Liver (tissue), 8 donors: ENCODE measurements at regions not wholly inside any gene's neighbourhood (a gene's known extent, or its start where the extent isn't known, plus 50 kb on each side); places are given as distances from the start of the nearest gene placed in this dataset.

ENCODE experiments used
- DNase-seq: peaks from one replicate; pipeline ENCODE4 v3.0.0-alpha.2; 2017; ENCODE audit warnings: low spot score
- H3K27ac ChIP-seq, 2 donors: one replicate each; pipeline ENCODE4 v1.7.0; 2013; ENCODE audit warnings: inconsistent platforms in 2 of 2, low read length in 2 of 2, control low read depth in 1 of 2, low read depth in 1 of 2, mild to moderate bottlenecking in 1 of 2
- H3K27me3 ChIP-seq, 4 donors: one replicate each; pipeline versions ENCODE4 v1.6.1 to v1.7.0; 2013; ENCODE audit warnings: low read length in 3 of 4, inconsistent platforms in 1 of 4, mild to moderate bottlenecking in 1 of 4, moderate library complexity in 1 of 4; ENCODE audit not compliant: control insufficient read depth in 4 of 4, insufficient read depth in 4 of 4
- H3K36me3 ChIP-seq, 4 donors: one replicate each; pipeline versions ENCODE4 v1.6.1 to v1.7.0; 2013; ENCODE audit warnings: low read length in 3 of 4, mild to moderate bottlenecking in 3 of 4, low read depth in 1 of 4, moderate library complexity in 1 of 4; ENCODE audit not compliant: control insufficient read depth in 4 of 4, insufficient read depth in 3 of 4
- H3K4me1 ChIP-seq, 4 donors: one replicate each; pipeline versions ENCODE4 v1.6.1 to v1.7.0; 2013; ENCODE audit warnings: low read length in 3 of 4, mild to moderate bottlenecking in 3 of 4, moderate library complexity in 1 of 4; ENCODE audit not compliant: control insufficient read depth in 4 of 4, insufficient read depth in 4 of 4
- H3K4me3 ChIP-seq, 3 donors: one replicate each; pipeline versions ENCODE4 v1.6.1 to v1.7.0; 2013; ENCODE audit warnings: low read length in 3 of 3, control low read depth in 1 of 3, low read depth in 1 of 3, mild to moderate bottlenecking in 1 of 3
- H3K9ac ChIP-seq, 2 donors: one replicate each; pipeline ENCODE4 v1.7.0; 2013; ENCODE audit warnings: low read length in 2 of 2, mild to moderate bottlenecking in 2 of 2, moderate library complexity in 2 of 2, control low read depth in 1 of 2, low read depth in 1 of 2
- H3K9me3 ChIP-seq, 4 donors: one replicate each; pipeline versions ENCODE4 v1.6.1 to v1.7.0; 2013; ENCODE audit warnings: low read length in 3 of 4; ENCODE audit not compliant: control insufficient read depth in 4 of 4
- EGR1 ChIP-seq, 2 donors: IDR thresholded peaks; 2 replicates each; pipeline ENCODE4 v1.6.1; 2016 to 2018; ENCODE audit warnings: antibody characterized with exemption in 2 of 2, low read depth in 2 of 2
- FOXA1 ChIP-seq: IDR thresholded peaks from 2 replicates; pipeline ENCODE4 v1.6.1; 2016; ENCODE audit warnings: antibody characterized with exemption
- FOXA2 ChIP-seq: IDR thresholded peaks from 2 replicates; pipeline ENCODE4 v1.6.1; 2016; ENCODE audit warnings: antibody characterized with exemption
- GABPA ChIP-seq, 2 donors: IDR thresholded peaks in 1 of 2; conservative IDR thresholded peaks in 1 of 2; 2 replicates each; pipeline ENCODE4 v1.6.1; 2016; ENCODE audit warnings: antibody characterized with exemption in 2 of 2, mild to moderate bottlenecking in 1 of 2, moderate library complexity in 1 of 2
- HNF4A ChIP-seq, 2 donors: conservative IDR thresholded peaks; 2 replicates each; pipeline ENCODE4 v1.6.1; 2016; ENCODE audit warnings: antibody characterized with exemption in 2 of 2, mild to moderate bottlenecking in 2 of 2
- HNF4G ChIP-seq: IDR thresholded peaks from 2 replicates; pipeline ENCODE4 v1.6.1; 2016; ENCODE audit warnings: antibody characterized with exemption
- JUND ChIP-seq, 2 donors: IDR thresholded peaks; 2 replicates each; pipeline ENCODE4 v1.6.1; 2016; ENCODE audit warnings: antibody characterized with exemption in 2 of 2
- NR2F2 ChIP-seq: IDR thresholded peaks from 2 replicates; pipeline ENCODE4 v1.6.1; 2016; ENCODE audit warnings: antibody characterized with exemption
- RAD21 ChIP-seq, 2 donors: IDR thresholded peaks; 2 replicates each; pipeline ENCODE4 v1.6.1; 2016; ENCODE audit warnings: antibody characterized with exemption in 2 of 2, mild to moderate bottlenecking in 2 of 2
- RXRA ChIP-seq, 2 donors: IDR thresholded peaks; 2 replicates each; pipeline ENCODE4 v1.6.1; 2017 to 2018; ENCODE audit warnings: antibody characterized with exemption in 2 of 2, mild to moderate bottlenecking in 1 of 2
- SP1 ChIP-seq: IDR thresholded peaks from 2 replicates; pipeline ENCODE4 v1.6.1; 2018; ENCODE audit warnings: antibody characterized with exemption, mild to moderate bottlenecking
- TAF1 ChIP-seq: conservative IDR thresholded peaks from 2 replicates; pipeline ENCODE4 v1.6.1; 2016; ENCODE audit warnings: antibody characterized with exemption, mild to moderate bottlenecking
- YY1 ChIP-seq: IDR thresholded peaks from 2 replicates; pipeline ENCODE4 v1.6.1; 2016; ENCODE audit warnings: antibody characterized with exemption, mild to moderate bottlenecking
- WGBS: extraction: QIAGEN DNeasy Blood & Tissue Kit; methylation state at CpG from one replicate; pipeline ENCODE4 v1.1.7; 2013; 5-methylcytosine and 5-hydroxymethylcytosine counted together
- TF ChIP-seq, protein P1 (sequence below): IDR thresholded peaks from 2 replicates; pipeline ENCODE4 v1.6.1; 2016; ENCODE audit warnings: antibody characterized with exemption
- TF ChIP-seq, protein P2 (sequence below): fragments of 150-350 bp; IDR thresholded peaks from 2 replicates; pipeline ENCODE4 v1.5.1; 2017; ENCODE audit warnings: improper control_type of control experiment, low read depth, low read length; ENCODE audit not compliant: missing input control
- TF ChIP-seq, protein P3 (sequence below): IDR thresholded peaks from 2 replicates; pipeline ENCODE4 v1.6.1; 2016; ENCODE audit warnings: antibody characterized with exemption, mild to moderate bottlenecking
- TF ChIP-seq, protein P4 (sequence below): IDR thresholded peaks from 2 replicates; pipeline ENCODE4 v1.6.1; 2016; ENCODE audit warnings: antibody characterized with exemption
- TF ChIP-seq, protein P5 (sequence below): IDR thresholded peaks from 2 replicates; pipeline ENCODE4 v1.6.1; 2016; ENCODE audit warnings: antibody characterized with exemption
- donor health status: healthy.
- donor health status: healthy.
- donor health status: healthy.
- donor health status: healthy.
- donor health status: healthy.

DNA sequence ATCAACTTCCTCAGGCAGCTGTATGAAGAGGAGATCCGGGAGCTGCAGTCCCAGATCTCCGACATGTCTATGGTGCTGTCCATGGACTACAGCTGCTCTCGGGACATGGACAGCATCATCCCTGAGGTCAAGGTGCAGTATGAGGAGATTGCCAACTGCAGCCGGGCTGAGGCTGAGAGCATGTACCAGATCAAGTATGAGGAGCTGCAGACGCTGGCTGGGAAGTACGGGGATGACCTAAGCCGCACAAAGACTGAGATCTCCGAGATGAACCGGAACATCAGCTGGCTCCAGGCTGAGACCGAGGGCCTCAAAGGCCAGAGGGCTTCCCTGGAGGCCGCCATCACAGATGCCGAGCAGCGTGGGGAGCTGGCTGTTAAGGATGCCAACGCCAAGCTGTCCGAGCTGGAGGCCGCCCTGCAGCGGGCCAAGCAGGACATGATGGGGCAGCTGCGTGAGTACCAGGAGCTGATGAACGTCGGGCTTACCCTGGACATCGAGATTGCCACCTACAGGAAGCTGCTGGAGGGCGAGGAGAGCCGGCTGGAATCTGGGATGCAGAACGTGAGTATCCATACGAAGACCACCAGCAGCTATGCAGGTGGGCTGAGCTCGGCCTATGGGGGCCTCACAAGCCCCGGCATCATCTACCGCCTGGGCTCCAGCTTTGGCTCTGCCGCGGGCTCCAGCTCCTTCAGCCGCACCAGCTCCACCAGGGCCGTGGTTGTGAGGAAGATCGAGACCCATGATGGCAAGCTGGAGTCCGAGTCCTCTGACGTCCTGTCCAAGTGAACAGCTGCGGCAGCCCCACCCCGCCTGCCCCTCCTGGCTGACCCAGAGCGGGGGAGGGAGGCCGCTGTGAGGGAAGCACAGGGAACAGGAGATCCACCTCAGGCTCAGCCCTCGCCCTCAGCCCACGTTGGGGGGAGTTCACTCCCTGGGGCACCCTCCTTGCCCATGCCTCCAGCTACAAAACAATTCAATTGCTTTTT lies 84.0 kb downstream of the SEC61B start:
- H3K27ac ChIP-seq = no peak overlapping the region
- peaks cover 0 to 2% (median 0%) of the 10 kb centered on the region in 4 donors for H3K27me3 ChIP-seq
- DNase-seq = no peak
- no peak overlapping the region for H3K9ac ChIP-seq
- no peaks in the 10 kb centered on the region for H3K36me3 ChIP-seq
- H3K4me1 ChIP-seq = no peaks in the 10 kb centered on the region
- H3K4me3 ChIP-seq = no peak overlapping the region
- H3K9me3 ChIP-seq = no peaks in the 10 kb centered on the region
- TF ChIP-seq FOXA1 = no peak
- TF ChIP-seq, protein P1, sequence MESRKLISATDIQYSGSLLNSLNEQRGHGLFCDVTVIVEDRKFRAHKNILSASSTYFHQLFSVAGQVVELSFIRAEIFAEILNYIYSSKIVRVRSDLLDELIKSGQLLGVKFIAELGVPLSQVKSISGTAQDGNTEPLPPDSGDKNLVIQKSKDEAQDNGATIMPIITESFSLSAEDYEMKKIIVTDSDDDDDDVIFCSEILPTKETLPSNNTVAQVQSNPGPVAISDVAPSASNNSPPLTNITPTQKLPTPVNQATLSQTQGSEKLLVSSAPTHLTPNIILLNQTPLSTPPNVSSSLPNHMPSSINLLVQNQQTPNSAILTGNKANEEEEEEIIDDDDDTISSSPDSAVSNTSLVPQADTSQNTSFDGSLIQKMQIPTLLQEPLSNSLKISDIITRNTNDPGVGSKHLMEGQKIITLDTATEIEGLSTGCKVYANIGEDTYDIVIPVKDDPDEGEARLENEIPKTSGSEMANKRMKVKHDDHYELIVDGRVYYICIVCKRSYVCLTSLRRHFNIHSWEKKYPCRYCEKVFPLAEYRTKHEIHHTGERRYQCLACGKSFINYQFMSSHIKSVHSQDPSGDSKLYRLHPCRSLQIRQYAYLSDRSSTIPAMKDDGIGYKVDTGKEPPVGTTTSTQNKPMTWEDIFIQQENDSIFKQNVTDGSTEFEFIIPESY = no peak
- TF ChIP-seq, protein P2, sequence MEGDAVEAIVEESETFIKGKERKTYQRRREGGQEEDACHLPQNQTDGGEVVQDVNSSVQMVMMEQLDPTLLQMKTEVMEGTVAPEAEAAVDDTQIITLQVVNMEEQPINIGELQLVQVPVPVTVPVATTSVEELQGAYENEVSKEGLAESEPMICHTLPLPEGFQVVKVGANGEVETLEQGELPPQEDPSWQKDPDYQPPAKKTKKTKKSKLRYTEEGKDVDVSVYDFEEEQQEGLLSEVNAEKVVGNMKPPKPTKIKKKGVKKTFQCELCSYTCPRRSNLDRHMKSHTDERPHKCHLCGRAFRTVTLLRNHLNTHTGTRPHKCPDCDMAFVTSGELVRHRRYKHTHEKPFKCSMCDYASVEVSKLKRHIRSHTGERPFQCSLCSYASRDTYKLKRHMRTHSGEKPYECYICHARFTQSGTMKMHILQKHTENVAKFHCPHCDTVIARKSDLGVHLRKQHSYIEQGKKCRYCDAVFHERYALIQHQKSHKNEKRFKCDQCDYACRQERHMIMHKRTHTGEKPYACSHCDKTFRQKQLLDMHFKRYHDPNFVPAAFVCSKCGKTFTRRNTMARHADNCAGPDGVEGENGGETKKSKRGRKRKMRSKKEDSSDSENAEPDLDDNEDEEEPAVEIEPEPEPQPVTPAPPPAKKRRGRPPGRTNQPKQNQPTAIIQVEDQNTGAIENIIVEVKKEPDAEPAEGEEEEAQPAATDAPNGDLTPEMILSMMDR = no peak
- no peak for TF ChIP-seq JUND (IDR thresholded peaks at IDR 0.05)
- TF ChIP-seq HNF4G = no peak
- TF ChIP-seq EGR1 (IDR thresholded peaks at IDR 0.05; ENCODE audit: low read depth in 2 of 2) = no peak
- TF ChIP-seq, protein P3, sequence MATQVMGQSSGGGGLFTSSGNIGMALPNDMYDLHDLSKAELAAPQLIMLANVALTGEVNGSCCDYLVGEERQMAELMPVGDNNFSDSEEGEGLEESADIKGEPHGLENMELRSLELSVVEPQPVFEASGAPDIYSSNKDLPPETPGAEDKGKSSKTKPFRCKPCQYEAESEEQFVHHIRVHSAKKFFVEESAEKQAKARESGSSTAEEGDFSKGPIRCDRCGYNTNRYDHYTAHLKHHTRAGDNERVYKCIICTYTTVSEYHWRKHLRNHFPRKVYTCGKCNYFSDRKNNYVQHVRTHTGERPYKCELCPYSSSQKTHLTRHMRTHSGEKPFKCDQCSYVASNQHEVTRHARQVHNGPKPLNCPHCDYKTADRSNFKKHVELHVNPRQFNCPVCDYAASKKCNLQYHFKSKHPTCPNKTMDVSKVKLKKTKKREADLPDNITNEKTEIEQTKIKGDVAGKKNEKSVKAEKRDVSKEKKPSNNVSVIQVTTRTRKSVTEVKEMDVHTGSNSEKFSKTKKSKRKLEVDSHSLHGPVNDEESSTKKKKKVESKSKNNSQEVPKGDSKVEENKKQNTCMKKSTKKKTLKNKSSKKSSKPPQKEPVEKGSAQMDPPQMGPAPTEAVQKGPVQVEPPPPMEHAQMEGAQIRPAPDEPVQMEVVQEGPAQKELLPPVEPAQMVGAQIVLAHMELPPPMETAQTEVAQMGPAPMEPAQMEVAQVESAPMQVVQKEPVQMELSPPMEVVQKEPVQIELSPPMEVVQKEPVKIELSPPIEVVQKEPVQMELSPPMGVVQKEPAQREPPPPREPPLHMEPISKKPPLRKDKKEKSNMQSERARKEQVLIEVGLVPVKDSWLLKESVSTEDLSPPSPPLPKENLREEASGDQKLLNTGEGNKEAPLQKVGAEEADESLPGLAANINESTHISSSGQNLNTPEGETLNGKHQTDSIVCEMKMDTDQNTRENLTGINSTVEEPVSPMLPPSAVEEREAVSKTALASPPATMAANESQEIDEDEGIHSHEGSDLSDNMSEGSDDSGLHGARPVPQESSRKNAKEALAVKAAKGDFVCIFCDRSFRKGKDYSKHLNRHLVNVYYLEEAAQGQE = no peak
- no peak for TF ChIP-seq RAD21 (IDR thresholded peaks at IDR 0.05)
- TF ChIP-seq TAF1 = no peak
- no peak for TF ChIP-seq SP1
- no peak for TF ChIP-seq FOXA2
- no peak for TF ChIP-seq YY1
- no peak for TF ChIP-seq GABPA (IDR thresholded peaks at IDR 0.05 in 1 of 2, conservative IDR thresholded peaks at IDR 0.05 in 1 of 2)
- TF ChIP-seq NR2F2 = no peak
- TF ChIP-seq RXRA (IDR thresholded peaks at IDR 0.05) = no peak
- TF ChIP-seq HNF4A (conservative IDR thresholded peaks at IDR 0.05) = no peak
- TF ChIP-seq, protein P4, sequence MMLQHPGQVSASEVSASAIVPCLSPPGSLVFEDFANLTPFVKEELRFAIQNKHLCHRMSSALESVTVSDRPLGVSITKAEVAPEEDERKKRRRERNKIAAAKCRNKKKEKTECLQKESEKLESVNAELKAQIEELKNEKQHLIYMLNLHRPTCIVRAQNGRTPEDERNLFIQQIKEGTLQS = no peak
- TF ChIP-seq, protein P5, sequence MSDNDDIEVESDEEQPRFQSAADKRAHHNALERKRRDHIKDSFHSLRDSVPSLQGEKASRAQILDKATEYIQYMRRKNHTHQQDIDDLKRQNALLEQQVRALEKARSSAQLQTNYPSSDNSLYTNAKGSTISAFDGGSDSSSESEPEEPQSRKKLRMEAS = no peak
- 90% methylated on average over 41 of the region's 41 CpGs for WGBS
